NCI-H2227 (cell line): ENCODE measurements at regions not wholly inside any gene's neighbourhood (a gene's known extent, or its start where the extent isn't known, plus 50 kb on each side); places are given as distances from the start of the nearest gene placed in this dataset.
"Not testable (repeated sequence)": the region's sequence is repeated elsewhere in the genome, so short reads cannot be mapped to it uniquely, and the experiment has no call there.

Experiments used
- DNase-seq: peaks from one replicate; lab custom pipeline; 2025; ENCODE audit not compliant: unreplicated experiment; lab: John Stamatoyannopoulos, UW

DNA sequence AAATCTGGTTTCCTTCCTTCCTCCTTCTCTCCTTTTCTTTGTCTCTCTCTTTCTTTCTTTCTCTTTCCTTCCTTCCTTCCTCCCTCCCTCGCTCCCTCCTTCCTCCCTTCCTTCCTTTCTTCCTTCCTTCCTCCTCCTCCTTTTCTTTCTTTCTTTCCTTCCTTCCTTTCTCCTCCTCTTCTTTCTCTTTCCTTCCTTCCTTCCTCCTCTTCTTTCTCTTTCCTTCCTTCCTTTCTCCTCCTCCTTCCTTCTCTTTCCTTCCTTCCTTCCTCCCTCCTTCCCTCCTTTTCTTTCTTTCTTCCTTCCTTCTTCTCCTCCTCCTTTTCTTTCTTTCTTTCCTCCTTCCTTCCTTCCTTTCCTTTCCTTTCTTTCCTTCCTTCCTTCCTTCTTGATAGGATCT is 61.2 kb downstream of the VIP start:
- no peak for DNase-seq

DNA sequence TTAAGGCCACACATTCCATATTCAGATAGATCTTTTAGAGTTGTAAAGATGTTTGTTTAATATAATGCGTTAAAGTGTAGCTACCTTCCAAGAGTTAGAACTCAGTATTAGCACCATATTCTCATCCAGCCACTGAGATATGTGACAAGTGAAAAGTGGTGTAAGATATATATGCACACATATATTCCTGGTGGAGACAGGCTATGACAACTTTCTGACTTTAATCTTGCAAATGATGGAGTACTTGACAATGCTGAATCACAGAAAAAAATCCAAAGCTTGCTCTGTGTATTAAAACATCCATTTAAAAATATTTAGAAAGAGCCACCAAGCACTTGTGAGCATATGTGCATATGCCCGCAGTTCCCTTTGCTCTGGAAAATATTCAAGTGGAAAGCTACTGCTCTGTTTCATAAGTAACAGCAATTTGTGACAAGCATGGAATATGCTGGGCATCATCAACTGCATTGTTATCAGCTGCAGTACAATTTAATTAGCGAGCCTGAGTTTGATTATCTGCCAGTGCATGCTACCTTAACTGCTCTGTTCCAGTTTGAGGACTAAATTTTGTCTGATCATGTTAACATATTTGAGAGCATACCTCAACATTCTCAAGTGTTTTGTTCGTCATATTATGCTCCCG is 64.8 kb downstream of the VIP start:
- no peak for DNase-seq

DNA sequence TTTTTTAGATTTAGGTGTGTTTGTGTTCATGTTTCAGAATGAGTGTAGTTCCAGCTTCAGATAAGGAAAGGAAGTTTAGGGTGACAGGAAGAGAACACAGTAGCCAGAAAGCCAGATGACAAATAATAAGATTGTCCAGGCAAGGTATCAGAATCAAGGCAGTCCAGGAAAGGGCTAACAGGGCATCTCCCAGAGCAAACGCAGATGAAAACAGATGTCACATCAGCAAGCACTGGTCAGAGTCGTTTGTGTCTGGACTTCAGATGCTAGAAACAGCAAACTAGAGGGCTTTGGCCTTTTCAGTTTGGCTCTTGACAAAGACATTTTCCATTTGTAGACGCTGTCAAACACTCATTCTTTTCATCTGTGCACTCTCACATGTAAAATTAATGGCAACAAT is 65.5 kb downstream of the VIP start:
- no peak for DNase-seq

DNA sequence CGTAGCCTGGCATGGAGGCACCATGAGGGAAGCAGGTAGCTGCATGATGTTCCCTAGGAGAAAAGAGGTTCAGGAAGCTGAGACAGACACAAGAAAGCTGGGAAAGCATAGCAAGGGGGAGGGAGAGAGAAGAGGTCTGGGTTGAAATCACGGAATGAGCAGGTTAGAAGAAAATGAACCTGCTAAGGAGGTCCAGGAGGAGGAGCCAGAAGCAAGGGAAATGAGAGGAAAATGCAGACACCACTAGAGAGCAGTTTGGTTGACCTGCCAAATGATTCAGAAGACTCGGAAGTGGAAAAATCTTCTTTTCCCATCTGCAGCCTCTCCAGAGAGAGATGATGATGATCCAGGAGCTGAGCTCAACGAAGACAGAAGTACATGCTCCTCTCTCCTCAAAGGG is 70.9 kb downstream of the VIP start:
- no peak for DNase-seq

DNA sequence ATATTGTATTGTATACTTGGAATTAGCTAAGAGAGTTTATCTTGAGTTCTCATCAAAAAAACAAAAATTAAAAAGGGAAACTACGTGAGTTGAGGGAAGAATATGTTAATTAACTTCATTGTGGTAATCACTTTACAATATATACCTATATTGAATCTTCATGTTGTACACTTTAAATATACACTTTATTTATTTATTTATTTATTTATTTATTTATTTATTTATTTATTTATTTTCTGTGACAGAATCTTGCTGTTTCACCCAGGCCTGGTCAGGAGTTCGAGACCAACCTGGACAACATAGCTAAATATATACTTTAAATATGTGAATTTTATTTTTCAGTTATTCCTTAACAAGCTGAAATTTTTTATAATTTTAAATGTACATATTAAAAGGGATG is 74.1 kb downstream of the VIP start:
- DNase-seq = no peak

DNA sequence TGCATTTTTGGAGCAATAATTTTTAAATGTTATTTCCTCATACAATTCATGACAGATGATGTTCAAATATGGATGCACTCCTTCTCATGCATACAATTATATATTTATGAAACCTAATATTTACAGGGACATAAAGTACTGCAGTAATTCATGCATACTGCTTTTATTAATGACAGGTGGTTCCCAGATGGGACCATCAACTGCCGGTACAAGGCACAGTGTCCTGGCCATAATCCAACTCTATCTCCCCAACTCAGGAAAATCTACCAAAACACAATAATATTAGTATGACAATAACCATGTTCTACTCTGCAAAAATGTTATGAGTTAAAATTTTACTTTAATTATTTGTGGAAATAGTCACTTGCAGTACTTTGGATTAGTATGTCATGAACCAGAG is 77.8 kb downstream of the VIP start:
- DNase-seq = no peak

DNA sequence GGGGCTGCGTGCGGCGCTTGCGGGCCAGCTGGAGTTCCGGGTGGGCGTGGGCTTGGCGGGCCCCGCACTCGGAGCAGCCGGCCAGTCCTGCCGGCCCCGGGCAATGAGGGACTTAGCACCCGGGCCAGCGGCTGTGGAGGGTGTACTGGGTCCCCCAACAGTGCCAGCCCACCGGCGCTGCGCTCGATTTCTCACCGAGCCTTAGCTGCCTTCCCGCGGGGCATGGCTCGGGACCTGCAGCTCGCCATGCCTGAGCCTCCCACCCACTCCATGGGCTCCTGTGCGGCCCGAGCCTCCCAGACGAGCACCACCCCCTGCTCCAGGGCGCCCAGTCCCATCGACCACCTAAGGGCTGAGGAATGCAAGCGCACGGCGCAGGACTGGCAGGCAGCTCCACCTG is 83.8 kb downstream of the VIP start:
- DNase-seq = not testable (repeated sequence)

DNA sequence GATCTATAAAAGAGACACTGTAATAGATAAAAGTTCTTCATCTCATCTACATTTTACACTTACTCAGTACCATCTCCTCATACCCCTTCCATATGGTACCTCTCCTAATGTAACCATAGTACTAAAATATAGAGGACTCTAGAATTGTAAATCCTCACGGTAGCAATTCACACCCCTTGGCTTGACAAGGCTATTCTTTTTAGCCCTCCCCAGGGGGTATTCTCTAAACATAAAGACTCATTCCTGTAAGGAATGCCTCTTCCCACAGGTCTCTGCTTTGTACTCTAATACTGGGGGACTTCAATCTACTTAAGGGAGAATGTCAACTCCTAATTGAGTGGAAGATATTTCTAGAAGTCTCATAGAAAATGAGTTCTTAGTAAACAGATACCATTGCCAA is 85.9 kb downstream of the VIP start:
- no peak for DNase-seq

DNA sequence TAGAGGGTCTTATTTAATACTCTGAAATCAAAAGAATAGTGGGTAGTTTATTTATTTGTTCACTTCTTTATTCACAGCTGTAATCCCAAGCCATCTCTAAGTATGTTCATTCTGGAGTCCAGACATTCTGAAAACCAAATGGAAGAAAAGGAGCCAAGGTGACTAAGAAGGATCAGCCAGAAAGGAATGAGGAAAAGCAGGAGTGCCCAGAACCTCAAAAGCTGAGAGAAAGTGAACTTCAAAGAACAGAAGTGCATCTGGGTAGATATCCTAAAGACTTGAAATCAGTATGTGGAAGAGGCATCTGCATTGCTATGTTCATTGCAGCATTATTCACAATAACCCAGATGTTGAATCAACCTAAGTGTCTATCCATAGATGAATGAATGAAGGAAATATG is 94.8 kb downstream of the VIP start:
- no peak for DNase-seq

DNA sequence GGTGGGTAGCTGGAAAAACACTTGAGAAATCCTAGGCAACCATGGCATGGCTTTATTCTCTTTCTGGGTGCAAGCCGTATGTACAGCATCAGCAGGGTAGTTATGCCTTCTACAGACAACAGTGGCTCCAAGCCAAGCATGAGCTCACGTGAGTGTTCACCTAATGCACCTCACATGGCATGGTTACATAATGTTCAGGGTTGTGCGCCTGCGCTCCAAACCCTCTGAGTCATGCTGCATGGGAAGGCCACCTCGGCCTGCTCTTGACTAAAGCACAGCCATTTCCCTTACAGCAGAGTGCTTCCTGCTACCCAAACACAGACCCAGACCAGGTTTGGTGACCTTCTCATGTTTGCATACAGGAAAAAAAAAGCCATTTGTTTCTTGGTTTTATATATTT is 96.2 kb downstream of the VIP start:
- DNase-seq = no peak

DNA sequence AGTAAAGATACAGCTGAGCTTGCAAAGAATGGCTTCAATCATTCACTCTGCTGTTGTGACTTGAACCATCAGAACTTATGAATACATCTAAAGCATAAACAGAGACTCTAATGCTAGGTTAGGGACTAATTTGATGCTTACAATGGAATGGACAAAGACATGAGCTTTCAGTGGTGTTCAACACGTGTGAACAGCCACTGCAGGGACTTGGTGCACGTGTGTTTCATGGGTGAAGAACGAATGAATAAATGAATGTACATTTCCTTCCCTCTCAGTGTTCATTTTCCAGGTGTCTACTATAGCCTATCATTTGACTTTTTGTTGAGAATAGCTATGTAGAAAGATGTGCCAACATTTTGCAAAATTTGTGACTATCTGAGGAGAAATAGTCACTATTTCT is 98.3 kb downstream of the VIP start:
- no peak for DNase-seq

DNA sequence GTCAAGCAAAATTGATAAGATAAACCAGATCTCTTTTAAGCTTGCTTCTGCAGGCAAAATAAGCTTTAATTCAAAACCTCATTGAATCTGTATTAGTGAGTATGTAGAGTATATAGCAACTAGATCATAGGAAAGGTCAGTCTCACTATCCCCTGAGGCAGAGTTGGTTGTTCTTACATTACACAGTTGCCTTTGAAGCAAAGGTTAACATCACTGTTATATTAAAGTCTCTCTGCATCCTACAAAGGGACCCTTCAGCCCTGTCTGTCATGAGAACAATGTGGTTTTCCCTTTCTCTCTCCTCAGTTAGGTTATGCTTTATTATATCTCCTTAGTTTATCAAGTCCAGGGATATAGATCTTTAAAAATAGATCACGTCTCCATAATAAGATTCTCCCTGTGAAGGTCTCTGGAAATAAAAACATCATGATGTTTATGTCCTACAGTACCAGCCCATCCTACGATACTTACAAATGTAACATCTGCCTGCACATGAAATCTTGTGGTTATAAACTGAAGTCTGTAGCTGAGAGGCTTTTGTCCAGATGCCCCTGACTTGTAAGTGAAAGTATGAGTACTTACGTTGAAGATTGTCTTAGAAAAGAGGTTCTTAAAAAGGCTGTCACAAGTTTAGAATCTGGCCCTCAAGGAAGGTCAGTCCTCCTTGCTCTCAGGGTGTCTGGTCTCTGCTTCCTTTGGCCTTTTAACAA is 103.6 kb downstream of the VIP start:
- DNase-seq = no peak

DNA sequence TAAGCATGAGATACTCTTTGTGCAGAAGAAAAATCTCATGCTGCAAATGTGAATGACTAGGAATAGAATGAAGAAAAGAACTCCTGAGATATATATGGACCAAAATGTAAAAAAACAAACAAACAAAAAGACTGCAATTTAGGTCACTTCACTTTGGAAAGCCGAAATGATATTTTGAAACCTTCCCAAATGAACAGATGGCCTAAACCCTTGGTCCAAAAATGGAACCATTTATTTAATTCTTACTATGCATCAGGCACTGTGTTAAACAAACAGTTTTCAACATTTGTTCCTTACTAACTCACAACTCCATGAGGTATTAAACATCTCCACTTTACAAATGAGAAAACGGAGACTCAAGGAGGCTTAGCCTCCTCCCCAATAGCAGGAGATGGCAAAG is 107.5 kb downstream of the VIP start:
- DNase-seq = no peak

DNA sequence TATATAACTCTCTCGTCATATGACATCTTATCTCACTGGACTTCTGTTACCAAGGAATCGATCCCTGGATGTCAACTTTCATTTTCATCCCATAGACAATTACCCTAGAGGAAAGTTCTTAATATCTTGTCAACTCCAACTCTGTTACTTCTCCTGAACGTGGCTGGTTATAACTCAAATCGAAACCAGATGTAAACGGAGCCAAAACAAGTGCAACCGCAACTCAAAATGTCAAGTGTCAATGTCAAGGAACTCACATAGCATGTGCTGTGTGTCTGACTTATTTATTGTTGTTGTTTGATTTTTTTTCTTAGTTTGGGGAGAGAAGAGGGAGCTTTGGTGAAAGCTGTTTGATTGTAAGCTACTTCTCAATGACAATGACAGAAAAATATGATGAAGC is 108.6 kb downstream of the VIP start:
- no peak for DNase-seq

DNA sequence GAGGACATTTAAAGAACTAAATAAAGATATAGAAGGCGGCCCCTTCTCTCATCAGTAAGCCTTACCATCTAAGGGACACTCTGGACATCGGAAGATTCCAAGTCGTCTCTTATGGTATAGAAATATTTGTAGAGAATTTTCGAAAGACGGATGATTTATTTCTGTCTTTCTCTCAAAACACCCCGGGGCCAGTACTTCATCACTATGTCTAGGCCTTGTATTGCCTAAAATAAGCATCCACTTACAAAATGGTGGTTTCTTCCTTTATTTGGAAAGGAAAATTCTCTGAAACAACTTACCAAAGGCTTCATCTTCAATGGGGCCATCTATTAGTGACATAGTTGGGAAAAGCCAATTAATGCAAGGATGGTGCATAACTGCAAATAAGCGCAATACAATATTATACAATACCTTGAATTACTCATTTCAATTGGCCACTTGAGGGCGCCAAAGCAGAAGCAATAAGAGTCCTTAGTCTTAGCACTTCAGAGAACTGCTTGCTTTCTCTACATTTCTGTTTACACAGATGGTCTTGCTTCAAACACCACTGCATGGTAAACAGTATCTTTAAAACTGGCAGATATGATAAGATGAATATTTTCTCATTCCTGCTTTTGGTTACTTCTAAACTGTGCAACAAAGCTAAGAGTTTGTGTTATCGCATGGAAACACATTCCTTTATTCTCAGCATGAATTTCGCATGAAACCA is 113.2 kb downstream of the VIP start:
- peak; percentile 29 for DNase-seq

DNA sequence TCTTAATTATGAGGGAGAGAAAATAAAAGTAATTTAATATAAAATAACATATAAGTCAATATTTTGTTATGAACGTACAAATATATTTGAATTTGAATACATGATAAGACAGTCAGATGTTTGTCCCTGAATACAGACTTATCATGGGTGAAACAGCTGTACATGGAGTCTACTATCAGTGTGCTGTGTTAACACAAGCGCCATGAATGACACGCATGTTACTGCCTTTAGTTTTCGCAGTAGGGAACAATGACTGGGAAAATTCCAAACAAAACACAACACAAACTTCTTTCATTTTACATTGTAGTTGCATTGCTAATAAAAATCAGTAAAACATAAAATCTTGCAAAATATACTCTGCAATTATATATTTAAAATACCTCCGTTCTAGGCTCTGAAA is 108.6 kb downstream of the FBXO5 start:
- DNase-seq = no peak

DNA sequence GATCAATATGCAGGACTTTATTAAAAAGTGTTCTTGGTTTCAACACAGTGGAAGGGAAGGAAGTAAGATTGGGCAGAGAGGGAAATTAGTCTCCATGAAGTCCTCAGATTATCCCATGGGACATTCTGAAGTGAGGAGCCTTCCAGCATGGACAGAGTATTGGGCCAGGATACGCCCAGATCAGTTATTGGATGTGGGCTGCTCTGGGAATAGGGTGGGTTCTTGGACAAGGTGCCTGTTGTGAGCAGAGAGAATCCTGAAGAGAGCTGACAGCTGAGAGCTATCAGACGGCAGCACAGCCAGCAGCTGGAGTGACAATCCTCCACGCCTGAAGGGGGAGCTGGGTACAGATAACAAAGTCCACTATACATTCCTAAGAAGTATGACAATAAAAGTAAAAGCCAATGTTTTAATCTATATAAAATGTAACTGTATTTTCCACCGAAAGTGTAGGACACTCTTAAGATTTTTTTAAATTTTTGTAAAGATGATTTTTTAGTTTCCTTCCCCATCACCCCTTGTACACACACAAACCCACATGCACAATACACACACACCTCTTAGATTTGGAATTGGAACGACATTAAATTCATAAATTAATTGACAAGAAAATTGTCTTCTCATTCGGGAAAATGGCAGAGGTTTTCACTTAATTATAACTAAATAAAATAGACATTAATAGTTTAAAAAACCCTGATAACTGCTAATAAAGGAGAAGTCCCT is 107.8 kb downstream of the FBXO5 start:
- DNase-seq = no peak

DNA sequence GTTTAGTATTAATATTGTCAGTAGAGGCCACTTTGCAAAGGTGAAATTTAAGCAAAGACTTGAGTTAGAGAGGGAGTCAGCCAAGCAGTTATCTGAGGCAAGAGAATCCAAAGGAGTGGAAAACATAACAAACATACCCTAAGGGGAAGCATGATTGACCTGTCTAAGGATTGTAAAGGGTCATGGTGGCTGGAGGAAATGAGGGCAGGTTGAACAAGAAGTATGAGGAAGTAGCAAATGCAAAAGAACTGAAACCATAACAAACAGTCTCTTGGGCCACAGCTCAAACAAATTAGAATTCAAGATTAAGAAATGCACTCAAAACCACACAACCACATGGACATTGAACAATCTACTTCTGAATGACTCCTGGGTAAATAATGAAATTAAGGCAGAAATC is 103.2 kb downstream of the FBXO5 start:
- DNase-seq = no peak

DNA sequence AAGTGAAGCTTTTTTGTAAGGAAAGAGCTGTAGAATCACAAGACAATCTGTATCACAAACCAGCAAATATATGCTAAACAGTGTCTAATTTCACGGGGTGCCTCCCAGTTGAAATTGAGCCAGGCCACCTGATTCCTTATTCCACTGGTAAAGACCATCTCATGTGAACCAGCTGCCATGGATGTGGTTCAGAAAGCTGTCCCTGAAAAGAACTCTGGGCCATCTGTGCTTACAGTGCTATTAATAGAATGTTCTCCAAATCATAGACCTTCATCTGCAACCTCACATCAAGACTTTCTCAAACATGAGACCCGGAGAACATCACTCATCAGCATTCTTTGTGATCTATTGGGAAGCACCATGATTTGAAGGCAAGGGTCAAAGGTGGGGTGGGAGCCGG is 89.7 kb downstream of the FBXO5 start:
- no peak for DNase-seq

DNA sequence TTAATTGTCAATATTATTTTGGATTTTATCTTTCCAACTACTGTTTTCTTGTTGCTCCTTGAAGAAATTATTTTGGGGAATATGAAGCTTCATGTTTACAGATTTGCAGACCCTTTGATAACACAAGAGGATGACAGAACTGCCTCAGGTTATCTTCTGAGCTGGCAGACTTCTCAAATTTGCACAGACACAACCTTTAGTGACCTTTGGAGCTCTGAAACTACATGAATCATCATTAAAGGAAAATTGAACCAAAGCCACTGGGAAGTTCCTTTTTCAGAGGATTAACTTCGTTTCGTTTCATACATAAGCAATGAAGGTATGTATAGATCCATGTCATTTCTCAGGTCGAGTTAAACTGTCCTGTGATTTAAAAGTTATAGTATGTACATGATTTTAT is 85.9 kb downstream of the FBXO5 start:
- no peak for DNase-seq

DNA sequence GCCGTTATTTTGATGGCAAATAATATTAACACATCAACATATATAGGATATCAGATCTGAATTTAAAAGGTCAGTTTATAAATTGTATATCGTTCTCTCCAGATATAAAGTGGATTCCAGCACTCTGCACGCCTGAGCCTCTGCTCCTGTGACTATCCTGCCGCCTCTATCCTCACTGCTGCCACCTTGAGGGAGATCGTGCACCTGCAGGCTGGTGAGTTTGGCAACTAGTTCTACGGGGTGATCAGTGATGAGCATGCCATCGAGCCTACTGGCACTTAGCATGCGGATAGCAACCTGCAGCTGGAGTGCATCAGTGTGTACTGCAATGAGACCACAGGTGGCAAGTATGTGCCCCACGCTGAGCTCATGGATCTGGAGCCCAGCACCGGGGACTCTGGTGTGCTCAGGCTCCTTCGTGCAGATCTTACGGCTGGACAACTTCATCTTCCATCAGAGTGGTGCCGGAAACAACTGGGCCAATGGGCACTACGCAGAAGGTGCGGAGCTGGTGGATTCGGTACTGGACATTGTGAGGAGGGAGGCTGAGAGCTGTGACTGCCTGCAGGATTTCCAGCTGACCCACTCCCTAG is 84.9 kb downstream of the FBXO5 start:
- peak; percentile 25 for DNase-seq
